Ovary (tissue), 7 donors: ENCODE measurements at regions not wholly inside any gene's neighbourhood (a gene's known extent, or its start where the extent isn't known, plus 50 kb on each side); places are given as distances from the start of the nearest gene placed in this dataset.

Source experiments
- DNase-seq, 5 donors: peaks; one replicate each; pipeline ENCODE4 v3.0.0-alpha.2; 2019 to 2020
- H3K27ac ChIP-seq, 2 donors: fragments of 200-600 bp; one replicate each; pipeline versions ENCODE4 v1.5.1 to v1.8.0; 2019 to 2022
- H3K27me3 ChIP-seq: fragments of 200-600 bp; one replicate; pipeline ENCODE4 v1.8.0; 2022
- H3K36me3 ChIP-seq: fragments of 200-600 bp; sonication (generic); one replicate; pipeline ENCODE4 v1.5.1; 2019
- H3K4me1 ChIP-seq: one replicate; pipeline ENCODE4 v1.8.1; 2013; ENCODE audit warnings: mild to moderate bottlenecking, moderate library complexity; ENCODE audit not compliant: insufficient read depth
- H3K4me3 ChIP-seq: fragments of 200-600 bp; sonication (generic); one replicate; pipeline ENCODE4 v1.5.1; 2017
- H3K9me3 ChIP-seq, 2 donors: fragments of 200-600 bp in 1 of 2; sonication (generic) in 1 of 2; one replicate each; pipeline versions ENCODE4 v1.5.1 to v1.8.1; 2013 to 2019; ENCODE audit warnings: mild to moderate bottlenecking in 1 of 2, moderate library complexity in 1 of 2
- EP300 ChIP-seq: sonication (generic); formaldehyde crosslinking; IDR thresholded peaks from one replicate; pipeline ENCODE4 v1.6.1; 2017; ENCODE audit warnings: antibody characterized with exemption
- POLR2A ChIP-seq: fragments of 450-650 bp; IDR thresholded peaks from one replicate; pipeline ENCODE4 v1.6.1; 2017; ENCODE audit warnings: antibody characterized with exemption, mild to moderate bottlenecking, moderate library complexity
- whole genome bisulfite sequencing, 3 donors: extraction: QIAGEN DNeasy Blood & Tissue Kit in 1 of 3; methylation state at CpG; one replicate each; pipeline versions ENCODE4 v1.1.5 to v1.1.7; 2013 to 2017; 5-methylcytosine and 5-hydroxymethylcytosine counted together
- intact Hi-C, 4 donors: fragments of 100-400 bp; cut with DNase I; formaldehyde crosslinking; loops; one replicate each; pipeline versions ENCODE4 v1.11.0 to v1.15.1; 2022 to 2023
- TF ChIP-seq, protein P1 (sequence below), 3 donors: fragments of 450-650 bp in 2 of 3; fragments of 200-600 bp in 1 of 3; IDR thresholded peaks; one replicate each; pipeline versions ENCODE4 v1.5.1 to v1.8.0; 2016 to 2022; ENCODE audit warnings: antibody characterized with exemption in 3 of 3, mild to moderate bottlenecking in 1 of 3
- donor health status: DM: no; HTN: no; CAD: no; lungs with moderate emphysema.
- donor health status: DM: no; HTN: no; CAD: no.
- donor health status: Bipolar disorder and iron deficiency.
- donor health status: DM: no; HTN: no; CAD: no.
- donor health status: DM: yes; HTN: yes; CAD: no.

DNA sequence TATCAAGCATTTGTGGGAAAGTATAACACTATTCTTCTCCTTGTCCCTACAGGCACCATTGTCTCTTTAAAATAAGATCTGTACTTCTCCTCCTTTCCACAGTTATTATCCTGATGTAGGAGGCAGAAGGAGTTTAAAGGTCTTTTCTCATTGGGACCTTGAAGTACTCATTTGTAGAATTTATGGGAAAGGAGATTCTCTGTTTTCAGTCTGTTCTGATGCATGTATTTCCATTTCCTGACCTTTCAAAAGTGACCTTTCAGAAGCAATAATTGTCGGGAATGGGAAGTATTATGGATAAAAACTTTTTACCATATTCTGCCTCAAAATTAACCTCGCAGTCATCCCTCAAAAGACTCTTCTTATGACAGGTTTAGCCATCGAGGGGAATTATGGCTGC is 224.8 kb downstream of the CTH start:
- no peak for DNase-seq
- 57 to 69% (median 58%) methylated on average over 3 of the region's 3 CpGs for WGBS, 3 donors
- TF ChIP-seq, protein P1, sequence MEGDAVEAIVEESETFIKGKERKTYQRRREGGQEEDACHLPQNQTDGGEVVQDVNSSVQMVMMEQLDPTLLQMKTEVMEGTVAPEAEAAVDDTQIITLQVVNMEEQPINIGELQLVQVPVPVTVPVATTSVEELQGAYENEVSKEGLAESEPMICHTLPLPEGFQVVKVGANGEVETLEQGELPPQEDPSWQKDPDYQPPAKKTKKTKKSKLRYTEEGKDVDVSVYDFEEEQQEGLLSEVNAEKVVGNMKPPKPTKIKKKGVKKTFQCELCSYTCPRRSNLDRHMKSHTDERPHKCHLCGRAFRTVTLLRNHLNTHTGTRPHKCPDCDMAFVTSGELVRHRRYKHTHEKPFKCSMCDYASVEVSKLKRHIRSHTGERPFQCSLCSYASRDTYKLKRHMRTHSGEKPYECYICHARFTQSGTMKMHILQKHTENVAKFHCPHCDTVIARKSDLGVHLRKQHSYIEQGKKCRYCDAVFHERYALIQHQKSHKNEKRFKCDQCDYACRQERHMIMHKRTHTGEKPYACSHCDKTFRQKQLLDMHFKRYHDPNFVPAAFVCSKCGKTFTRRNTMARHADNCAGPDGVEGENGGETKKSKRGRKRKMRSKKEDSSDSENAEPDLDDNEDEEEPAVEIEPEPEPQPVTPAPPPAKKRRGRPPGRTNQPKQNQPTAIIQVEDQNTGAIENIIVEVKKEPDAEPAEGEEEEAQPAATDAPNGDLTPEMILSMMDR (IDR thresholded peaks at IDR 0.05): no peak
- TF ChIP-seq EP300: no peak
- no peak for TF ChIP-seq POLR2A
- Histone ChIP-seq H3K36me3 (no peaks in the 10 kb centered on the region), H3K4me3 (no peak overlapping the region), H3K9me3 (no peaks in the 10 kb centered on the region), H3K27ac (no peak overlapping the region), H3K27me3 (no peaks in the 10 kb centered on the region), H3K4me1 (no peaks in the 10 kb centered on the region)
- intact Hi-C loops: no loop called here

DNA sequence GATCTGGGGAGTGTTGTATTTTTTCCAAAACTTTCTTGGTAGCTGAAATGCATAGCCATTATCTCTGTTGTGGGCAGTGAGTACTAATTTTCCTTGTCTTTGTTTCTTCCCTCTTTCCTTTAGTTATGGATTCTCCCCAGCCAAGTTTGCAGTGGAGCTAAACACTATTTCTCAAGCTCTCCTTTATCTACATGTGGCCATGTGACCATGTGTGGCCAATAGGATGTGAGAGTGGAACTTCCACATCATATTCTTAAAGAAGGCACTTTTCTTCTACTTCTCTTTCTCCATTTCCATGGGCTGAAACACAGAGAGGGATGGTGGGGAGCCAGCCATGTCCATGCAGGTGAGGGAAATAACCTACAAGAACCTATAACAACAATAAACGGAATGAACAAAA is 230.8 kb downstream of the CTH start:
- intact Hi-C loops: no loop called here
- no peaks in the 10 kb centered on the region for H3K4me1 ChIP-seq
- 86 to 96% (median 94%) methylated on average over 1 of the region's 1 CpG for WGBS, 3 donors
- H3K4me3 ChIP-seq: no peak overlapping the region
- H3K36me3 ChIP-seq: no peaks in the 10 kb centered on the region
- no peaks in the 10 kb centered on the region for H3K27me3 ChIP-seq
- no peak for TF ChIP-seq POLR2A
- TF ChIP-seq EP300: no peak
- TF ChIP-seq, protein P1 (IDR thresholded peaks at IDR 0.05): no peak
- H3K27ac ChIP-seq: no peak overlapping the region
- no peaks in the 10 kb centered on the region for H3K9me3 ChIP-seq
- DNase-seq: no peak

DNA sequence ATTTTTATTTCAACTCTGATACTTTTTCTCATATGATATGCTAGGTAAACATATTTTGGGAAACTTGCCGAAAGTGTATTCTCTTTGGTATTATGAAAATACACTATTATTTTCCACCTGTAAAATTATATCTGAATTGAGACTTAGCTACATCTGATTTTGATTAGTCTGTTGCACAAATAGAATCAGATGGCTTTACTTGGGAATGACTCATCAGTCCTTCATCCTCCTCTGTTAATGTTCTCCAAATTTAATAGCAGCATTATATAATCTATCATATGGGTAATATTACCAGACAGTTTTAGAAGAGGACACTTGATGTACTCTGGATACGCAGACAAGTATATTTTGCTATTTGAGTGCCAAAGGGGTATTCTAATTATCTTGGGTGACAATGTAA is 245.3 kb downstream of the CTH start:
- Histone ChIP-seq H3K27me3 (no peaks in the 10 kb centered on the region), H3K27ac (no peak overlapping the region), H3K9me3 (no peaks in the 10 kb centered on the region), H3K4me1 (no peaks in the 10 kb centered on the region), H3K36me3 (no peaks in the 10 kb centered on the region), H3K4me3 (no peak overlapping the region)
- DNase-seq: no peak
- WGBS, 3 donors: 71 to 84% (median 79%) methylated on average over 2 of the region's 2 CpGs
- no peak for TF ChIP-seq EP300
- TF ChIP-seq, protein P1 (IDR thresholded peaks at IDR 0.05): no peak
- TF ChIP-seq POLR2A: no peak
- intact Hi-C loops: no loop called here

DNA sequence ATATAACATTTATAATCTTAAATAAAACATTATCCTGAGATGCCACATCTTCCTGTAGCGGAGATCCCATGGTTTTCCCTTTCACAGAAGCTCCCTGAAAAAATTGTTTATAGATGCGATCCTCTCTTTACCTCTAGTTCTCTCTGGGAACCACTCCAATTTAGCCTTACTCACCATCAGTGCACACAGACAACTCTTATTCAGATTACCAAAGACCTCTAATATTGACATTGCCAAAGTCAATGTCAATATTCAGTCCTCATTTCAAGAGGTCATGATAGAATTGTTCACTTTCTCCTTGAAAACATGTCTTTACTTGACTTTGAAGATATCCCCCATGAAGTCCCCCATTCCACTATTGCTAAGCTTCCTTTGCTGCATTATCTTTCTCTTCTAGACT is 248.8 kb downstream of the CTH start:
- Histone ChIP-seq H3K4me1 (no peaks in the 10 kb centered on the region), H3K9me3 (no peaks in the 10 kb centered on the region), H3K27ac (no peak overlapping the region), H3K36me3 (no peaks in the 10 kb centered on the region), H3K4me3 (no peak overlapping the region), H3K27me3 (no peaks in the 10 kb centered on the region)
- intact Hi-C loops: loop anchor here in 1 of 4 donors (5.0 kb wide), 1 partner anchor 1132 kb away; no protein-coding TSS in a partner anchor
- TF ChIP-seq POLR2A (no peak), EP300 (no peak)
- TF ChIP-seq, protein P1 (IDR thresholded peaks at IDR 0.05): no peak
- WGBS, 3 donors: 90 to 95% (median 90%) methylated on average over 2 of the region's 2 CpGs
- no peak for DNase-seq
